ENCODE measurements at regions not wholly inside any gene's neighbourhood (a gene's known extent, or its start where the extent isn't known, plus 50 kb on each side); places are given as distances from the start of the nearest gene placed in this dataset.

- 39% methylated on average over 2 of the region's 2 CpGs for WGBS (ENCODE audit: insufficient coverage)
- H3K9me3 Mint-ChIP-seq: peaks cover 2 to 15% of the 10 kb centered on the region in 2 donors
- intact Hi-C loops (cut with micrococcal nuclease): no loop called here
Measured at GRCh38 chr2:79414690-79415089, 98.2 kb upstream of the CTNNA2 start.

GRCh38 chr2:79394485-79394859 lies 118.4 kb upstream of the CTNNA2 start:
- no peak overlapping the region for H3K4me3 Mint-ChIP-seq
- peaks cover 19 to 24% of the 10 kb centered on the region in 2 donors for H3K9me3 Mint-ChIP-seq
- Histone ChIP-seq H3K4me1 (ENCODE audit: control insufficient read depth, insufficient read depth, low read length) (no peaks in the 10 kb centered on the region), H3K27ac (ENCODE audit: low read length) (no peak overlapping the region), H3K4me3 (ENCODE audit: low read length) (no peak overlapping the region), H3K27me3 (ENCODE audit: control insufficient read depth, insufficient read depth, low read length) (no peaks in the 10 kb centered on the region), H3K36me3 (ENCODE audit: control insufficient read depth, insufficient read depth, low read length) (no peaks in the 10 kb centered on the region), H3K9me3 (ENCODE audit: control insufficient read depth, insufficient read depth, low read length) (peaks cover 5% of the 10 kb centered on the region)
- no peaks in the 10 kb centered on the region for H3K4me1 Mint-ChIP-seq
- DNase-seq (no peak), ATAC-seq (no peak)
- intact Hi-C loops (cut with micrococcal nuclease): no loop called here
- no peaks in the 10 kb centered on the region for H3K27me3 Mint-ChIP-seq (ENCODE audit: low read depth in 2 of 2)
- H3K36me3 Mint-ChIP-seq: peaks cover 18% of the 10 kb centered on the region
- TF ChIP-seq, protein P1, sequence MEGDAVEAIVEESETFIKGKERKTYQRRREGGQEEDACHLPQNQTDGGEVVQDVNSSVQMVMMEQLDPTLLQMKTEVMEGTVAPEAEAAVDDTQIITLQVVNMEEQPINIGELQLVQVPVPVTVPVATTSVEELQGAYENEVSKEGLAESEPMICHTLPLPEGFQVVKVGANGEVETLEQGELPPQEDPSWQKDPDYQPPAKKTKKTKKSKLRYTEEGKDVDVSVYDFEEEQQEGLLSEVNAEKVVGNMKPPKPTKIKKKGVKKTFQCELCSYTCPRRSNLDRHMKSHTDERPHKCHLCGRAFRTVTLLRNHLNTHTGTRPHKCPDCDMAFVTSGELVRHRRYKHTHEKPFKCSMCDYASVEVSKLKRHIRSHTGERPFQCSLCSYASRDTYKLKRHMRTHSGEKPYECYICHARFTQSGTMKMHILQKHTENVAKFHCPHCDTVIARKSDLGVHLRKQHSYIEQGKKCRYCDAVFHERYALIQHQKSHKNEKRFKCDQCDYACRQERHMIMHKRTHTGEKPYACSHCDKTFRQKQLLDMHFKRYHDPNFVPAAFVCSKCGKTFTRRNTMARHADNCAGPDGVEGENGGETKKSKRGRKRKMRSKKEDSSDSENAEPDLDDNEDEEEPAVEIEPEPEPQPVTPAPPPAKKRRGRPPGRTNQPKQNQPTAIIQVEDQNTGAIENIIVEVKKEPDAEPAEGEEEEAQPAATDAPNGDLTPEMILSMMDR (IDR thresholded peaks at IDR 0.05): no peak
- WGBS (ENCODE audit: insufficient coverage): 60% methylated on average over 1 of the region's 1 CpG
- H3K27ac Mint-ChIP-seq: no peak overlapping the region

More at GRCh38 chr2:79414690-79415089, 98.2 kb upstream of the CTNNA2 start:
- no peaks in the 10 kb centered on the region for H3K36me3 Mint-ChIP-seq
- no peak overlapping the region for H3K4me3 Mint-ChIP-seq
- DNase-seq (no peak), ATAC-seq (no peak)
- H3K36me3 ChIP-seq (ENCODE audit: control insufficient read depth, insufficient read depth, low read length): no peaks in the 10 kb centered on the region
- no peaks in the 10 kb centered on the region for H3K27me3 ChIP-seq (ENCODE audit: control insufficient read depth, insufficient read depth, low read length)
- H3K4me1 ChIP-seq (ENCODE audit: control insufficient read depth, insufficient read depth, low read length): no peaks in the 10 kb centered on the region
- TF ChIP-seq, protein P1 (IDR thresholded peaks at IDR 0.05): no peak
- no peak overlapping the region for H3K27ac Mint-ChIP-seq
- no peaks in the 10 kb centered on the region for H3K27me3 Mint-ChIP-seq (ENCODE audit: low read depth in 2 of 2)
- H3K27ac ChIP-seq (ENCODE audit: low read length): no peak overlapping the region
- no peaks in the 10 kb centered on the region for H3K9me3 ChIP-seq (ENCODE audit: control insufficient read depth, insufficient read depth, low read length)
- no peak overlapping the region for H3K4me3 ChIP-seq (ENCODE audit: low read length)
- H3K4me1 Mint-ChIP-seq: no peaks in the 10 kb centered on the region

- Mint-ChIP-seq H3K36me3 (peaks cover 18% of the 10 kb centered on the region), H3K27me3 (ENCODE audit: low read depth in 2 of 2) (no peaks in the 10 kb centered on the region), H3K4me1 (no peaks in the 10 kb centered on the region), H3K9me3 (peaks cover 19 to 24% of the 10 kb centered on the region in 2 donors), H3K4me3 (no peak overlapping the region), H3K27ac (no peak overlapping the region)
- intact Hi-C loops (cut with micrococcal nuclease): no loop called here
- DNase-seq (no peak), ATAC-seq (no peak)
- Histone ChIP-seq H3K9me3 (ENCODE audit: control insufficient read depth, insufficient read depth, low read length) (peaks cover 5% of the 10 kb centered on the region), H3K4me3 (ENCODE audit: low read length) (no peak overlapping the region), H3K27ac (ENCODE audit: low read length) (no peak overlapping the region), H3K36me3 (ENCODE audit: control insufficient read depth, insufficient read depth, low read length) (no peaks in the 10 kb centered on the region), H3K27me3 (ENCODE audit: control insufficient read depth, insufficient read depth, low read length) (no peaks in the 10 kb centered on the region), H3K4me1 (ENCODE audit: control insufficient read depth, insufficient read depth, low read length) (no peaks in the 10 kb centered on the region)
- 45% methylated on average over 8 of the region's 9 CpGs for WGBS (ENCODE audit: insufficient coverage)
- TF ChIP-seq, protein P1 (IDR thresholded peaks at IDR 0.05): no peak
Measured at GRCh38 chr2:79393806-79394484, 118.9 kb upstream of the CTNNA2 start.
